Prostate gland (tissue), 2 donors: ENCODE measurements at regions not wholly inside any gene's neighbourhood (a gene's known extent, or its start where the extent isn't known, plus 50 kb on each side); places are given as distances from the start of the nearest gene placed in this dataset.

ENCODE experiments used
- DNase-seq: peaks from one replicate; pipeline ENCODE4 v3.0.0-alpha.2; 2019; ENCODE audit warnings: low spot score
- H3K27ac ChIP-seq, 2 donors: fragments of 200-600 bp; sonication (generic); 2 replicates each; pipeline ENCODE4 v1.5.1; 2017 to 2019
- H3K27me3 ChIP-seq: fragments of 200-600 bp; sonication (generic); replicated peaks from 2 replicates; pipeline ENCODE4 v1.5.1; 2019; ENCODE audit not compliant: insufficient read depth
- H3K36me3 ChIP-seq, 2 donors: fragments of 200-600 bp; sonication (generic); 1 replicate in 1 of 2; 2 replicates in 1 of 2; pipeline versions ENCODE4 v1.5.1 to v1.8.1; 2017 to 2019
- H3K4me1 ChIP-seq: fragments of 200-600 bp; sonication (generic); replicated peaks from 2 replicates; pipeline ENCODE4 v1.5.1; 2019
- H3K4me3 ChIP-seq, 2 donors: fragments of 200-600 bp; sonication (generic); 2 replicates each; pipeline ENCODE4 v1.5.1; 2017 to 2019
- H3K9me3 ChIP-seq: fragments of 200-600 bp; sonication (generic); 2 replicates; pipeline ENCODE4 v1.5.1; 2017
- POLR2A ChIP-seq: fragments of 450-650 bp; IDR thresholded peaks from one replicate; pipeline ENCODE4 v1.6.1; 2016; ENCODE audit warnings: antibody characterized with exemption, mild to moderate bottlenecking
- POLR2AphosphoS5 ChIP-seq: sonication (generic); formaldehyde crosslinking; IDR thresholded peaks from one replicate; pipeline ENCODE4 v1.6.1; 2017; ENCODE audit warnings: antibody characterized with exemption
- WGBS: methylation state at CpG from one replicate; pipeline ENCODE4 v1.1.5; 2018; 5-methylcytosine and 5-hydroxymethylcytosine counted together
- intact Hi-C: fragments of 100-400 bp; cut with DNase I; formaldehyde crosslinking; loops from one replicate; pipeline ENCODE4 v1.14.2; 2022
- TF ChIP-seq, protein P1 (sequence below), 4 experiments: fragments of 200-600 bp in 2 of 4; fragments of 450-650 bp in 2 of 4; sonication (generic) in 2 of 4; IDR thresholded peaks; 1 replicate in 3 of 4; 2 replicates in 1 of 4; pipeline ENCODE4 v1.5.1; 2016 to 2019; ENCODE audit warnings: antibody characterized with exemption in 4 of 4, mild to moderate bottlenecking in 2 of 4, moderate library complexity in 2 of 4

DNA sequence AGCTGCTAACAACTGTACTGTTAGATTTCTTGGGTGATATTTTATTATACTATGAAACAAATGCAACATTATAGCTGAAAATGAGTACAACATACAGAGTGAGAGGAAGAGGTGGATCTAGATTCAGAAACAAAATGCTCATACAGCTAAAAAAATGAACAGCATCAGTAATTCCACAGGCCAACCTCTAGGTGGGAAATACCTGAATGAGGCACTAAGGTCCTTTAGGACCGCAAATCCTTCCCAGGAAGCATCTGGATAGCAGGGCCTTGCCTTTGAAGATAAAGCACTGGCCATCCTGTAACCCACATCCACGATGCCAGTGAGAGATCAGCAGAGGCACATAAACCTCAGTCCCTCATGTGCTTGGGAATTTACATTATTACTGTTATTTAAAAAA lies 310.8 kb downstream of the YTHDC2 start:
- intact Hi-C loops, result no loop called here
- Histone ChIP-seq H3K4me1 (no peaks in the 10 kb centered on the region), H3K9me3 (no peaks in the 10 kb centered on the region), H3K27ac (no peak overlapping the region), H3K36me3 (no peaks in the 10 kb centered on the region), H3K4me3 (no peak overlapping the region), H3K27me3 (no peaks in the 10 kb centered on the region)
- TF ChIP-seq POLR2AphosphoS5 (no peak), POLR2A (no peak)
- TF ChIP-seq, protein P1, sequence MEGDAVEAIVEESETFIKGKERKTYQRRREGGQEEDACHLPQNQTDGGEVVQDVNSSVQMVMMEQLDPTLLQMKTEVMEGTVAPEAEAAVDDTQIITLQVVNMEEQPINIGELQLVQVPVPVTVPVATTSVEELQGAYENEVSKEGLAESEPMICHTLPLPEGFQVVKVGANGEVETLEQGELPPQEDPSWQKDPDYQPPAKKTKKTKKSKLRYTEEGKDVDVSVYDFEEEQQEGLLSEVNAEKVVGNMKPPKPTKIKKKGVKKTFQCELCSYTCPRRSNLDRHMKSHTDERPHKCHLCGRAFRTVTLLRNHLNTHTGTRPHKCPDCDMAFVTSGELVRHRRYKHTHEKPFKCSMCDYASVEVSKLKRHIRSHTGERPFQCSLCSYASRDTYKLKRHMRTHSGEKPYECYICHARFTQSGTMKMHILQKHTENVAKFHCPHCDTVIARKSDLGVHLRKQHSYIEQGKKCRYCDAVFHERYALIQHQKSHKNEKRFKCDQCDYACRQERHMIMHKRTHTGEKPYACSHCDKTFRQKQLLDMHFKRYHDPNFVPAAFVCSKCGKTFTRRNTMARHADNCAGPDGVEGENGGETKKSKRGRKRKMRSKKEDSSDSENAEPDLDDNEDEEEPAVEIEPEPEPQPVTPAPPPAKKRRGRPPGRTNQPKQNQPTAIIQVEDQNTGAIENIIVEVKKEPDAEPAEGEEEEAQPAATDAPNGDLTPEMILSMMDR (IDR thresholded peaks at IDR 0.05), result no peak
- 78% methylated on average over 2 of the region's 2 CpGs for WGBS
- no peak for DNase-seq

DNA sequence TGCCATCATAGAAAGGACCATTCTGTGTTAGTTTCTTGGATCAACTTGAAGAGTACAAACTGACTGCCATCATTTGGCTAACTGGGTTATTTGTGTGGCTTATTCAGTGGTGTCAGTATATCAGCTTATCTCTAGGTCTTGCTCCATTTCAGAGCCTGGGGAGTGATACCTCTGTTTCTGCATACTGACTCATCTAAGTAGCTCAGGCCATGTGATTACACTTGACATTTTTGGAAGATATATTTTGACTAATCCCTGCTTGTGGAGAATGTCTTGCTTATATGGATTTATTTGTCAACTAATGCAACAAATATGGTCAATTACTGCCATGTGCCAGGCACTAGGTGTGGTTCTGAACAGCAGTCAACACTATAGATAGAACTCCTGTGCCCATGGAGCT lies 311.7 kb downstream of the YTHDC2 start:
- no peaks in the 10 kb centered on the region for H3K27me3 ChIP-seq
- TF ChIP-seq POLR2A (no peak), POLR2AphosphoS5 (no peak)
- TF ChIP-seq, protein P1 (IDR thresholded peaks at IDR 0.05), result no peak
- H3K27ac ChIP-seq, result no peak overlapping the region
- DNase-seq, result no peak
- intact Hi-C loops, result no loop called here
- H3K9me3 ChIP-seq, result no peaks in the 10 kb centered on the region
- H3K36me3 ChIP-seq, result no peaks in the 10 kb centered on the region
- H3K4me3 ChIP-seq, result no peak overlapping the region
- H3K4me1 ChIP-seq, result no peaks in the 10 kb centered on the region

DNA sequence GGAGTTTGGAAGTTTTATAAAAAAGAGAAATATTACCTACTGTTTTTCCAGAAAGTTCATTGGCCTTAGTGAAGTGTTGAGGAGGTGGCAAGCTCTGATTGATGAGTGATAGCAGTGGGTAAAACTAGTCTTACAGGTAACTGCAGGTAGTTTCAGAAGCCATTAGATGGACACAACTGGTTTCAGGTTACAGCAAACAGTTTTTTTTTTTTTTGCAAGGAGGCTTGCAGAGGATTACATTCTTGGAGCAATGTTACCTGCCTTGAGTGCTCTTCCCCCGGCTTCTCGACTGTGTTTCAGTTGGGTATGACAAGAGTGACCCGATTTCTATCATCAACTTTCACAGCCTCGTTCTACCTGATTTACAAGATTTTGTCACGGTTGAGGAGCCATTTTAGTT lies 333.4 kb downstream of the YTHDC2 start:
- Histone ChIP-seq H3K27ac (no peak overlapping the region), H3K4me3 (no peak overlapping the region), H3K4me1 (no peaks in the 10 kb centered on the region), H3K36me3 (no peaks in the 10 kb centered on the region), H3K27me3 (no peaks in the 10 kb centered on the region), H3K9me3 (no peaks in the 10 kb centered on the region)
- DNase-seq, result no peak
- no peak for TF ChIP-seq POLR2A
- TF ChIP-seq, protein P1 (IDR thresholded peaks at IDR 0.05), result no peak
- TF ChIP-seq POLR2AphosphoS5, result no peak
- intact Hi-C loops, result no loop called here
- 32% methylated on average over 5 of the region's 5 CpGs for WGBS

DNA sequence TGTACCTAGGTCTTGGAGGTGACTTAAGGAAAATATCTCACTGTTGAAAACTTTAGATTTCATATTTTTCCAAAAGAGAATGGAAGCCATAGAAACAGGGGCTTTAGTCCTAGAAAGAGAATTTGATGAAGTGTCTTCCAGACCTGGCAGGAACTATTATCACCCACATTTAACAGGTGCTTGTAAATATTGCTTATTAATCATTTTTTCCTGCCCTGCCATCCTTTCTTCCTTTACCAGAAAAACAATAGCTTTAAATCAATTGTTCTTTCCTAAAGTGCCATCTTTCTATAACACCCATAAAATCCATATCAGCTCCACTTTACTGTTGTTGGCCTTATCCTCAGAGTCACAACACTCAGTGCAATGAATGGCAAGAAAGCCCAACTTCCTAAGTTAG lies 350.9 kb downstream of the YTHDC2 start:
- TF ChIP-seq, protein P1 (IDR thresholded peaks at IDR 0.05), result no peak
- no peak for TF ChIP-seq POLR2AphosphoS5
- no peak for TF ChIP-seq POLR2A
- Histone ChIP-seq H3K27me3 (no peaks in the 10 kb centered on the region), H3K27ac (no peak overlapping the region), H3K36me3 (no peaks in the 10 kb centered on the region), H3K4me3 (no peak overlapping the region), H3K4me1 (no peaks in the 10 kb centered on the region), H3K9me3 (no peaks in the 10 kb centered on the region)
- DNase-seq, result no peak
- intact Hi-C loops, result no loop called here

DNA sequence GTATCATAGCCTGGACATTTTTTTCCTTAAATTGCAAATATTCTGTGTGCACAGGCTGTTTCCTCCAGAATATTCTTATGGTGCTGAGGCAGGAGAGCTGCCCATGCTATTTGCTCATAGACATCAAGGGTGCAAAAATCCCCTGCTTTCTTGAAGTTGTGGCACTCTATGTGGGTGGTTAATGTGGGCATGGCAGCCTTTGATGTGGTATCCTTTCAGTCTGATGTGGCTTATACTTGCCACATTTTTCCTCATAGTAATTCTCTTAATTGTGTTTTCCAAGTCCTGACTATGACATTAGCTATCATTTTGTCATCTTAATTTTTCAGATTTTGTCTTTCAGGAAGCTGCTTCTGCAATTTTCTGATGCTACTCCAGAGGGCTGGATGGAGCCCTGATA lies 353.3 kb downstream of the YTHDC2 start:
- H3K36me3 ChIP-seq, result no peaks in the 10 kb centered on the region
- no peak for TF ChIP-seq POLR2A
- no peak for TF ChIP-seq POLR2AphosphoS5
- TF ChIP-seq, protein P1 (IDR thresholded peaks at IDR 0.05), result no peak
- no peak overlapping the region for H3K27ac ChIP-seq
- H3K4me3 ChIP-seq, result no peak overlapping the region
- DNase-seq, result no peak
- no peaks in the 10 kb centered on the region for H3K9me3 ChIP-seq
- no peaks in the 10 kb centered on the region for H3K4me1 ChIP-seq
- intact Hi-C loops, result no loop called here
- no peaks in the 10 kb centered on the region for H3K27me3 ChIP-seq
